ENCODE measurements at regions not wholly inside any gene's neighbourhood (a gene's known extent, or its start where the extent isn't known, plus 50 kb on each side); places are given as distances from the start of the nearest gene placed in this dataset.

- H3K4me1 Mint-ChIP-seq, result peaks cover 12% of the 10 kb centered on the region
- peaks cover 10% of the 10 kb centered on the region for H3K36me3 Mint-ChIP-seq
- H3K27me3 Mint-ChIP-seq (ENCODE audit: low read depth), result no peaks in the 10 kb centered on the region
- no peak overlapping the region for H3K4me3 Mint-ChIP-seq
- DNase-seq (ENCODE audit: low spot score in 2 of 2, unreplicated experiment in 2 of 2), result no peak
- no peak for TF ChIP-seq CTCF (IDR thresholded peaks at IDR 0.05; ENCODE audit: unreplicated experiment)
- H3K9me3 Mint-ChIP-seq, result peaks cover 37% of the 10 kb centered on the region
- H3K27ac Mint-ChIP-seq, result no peak overlapping the region
These were observed 509.9 kb upstream of the ZNF608 start for GRCh38 chr5:125256296-125256695.

- Mint-ChIP-seq H3K27ac (no peak overlapping the region), H3K4me1 (peaks cover 12% of the 10 kb centered on the region), H3K27me3 (ENCODE audit: low read depth) (no peaks in the 10 kb centered on the region), H3K36me3 (peaks cover 10% of the 10 kb centered on the region), H3K9me3 (peaks cover 37% of the 10 kb centered on the region), H3K4me3 (no peak overlapping the region)
- DNase-seq (ENCODE audit: low spot score in 2 of 2, unreplicated experiment in 2 of 2), result no peak
- TF ChIP-seq CTCF (IDR thresholded peaks at IDR 0.05; ENCODE audit: unreplicated experiment), result no peak
These were observed 510.9 kb upstream of the ZNF608 start for GRCh38 chr5:125257057-125257972.

- Mint-ChIP-seq H3K4me1 (peaks cover 12% of the 10 kb centered on the region), H3K27ac (no peak overlapping the region), H3K9me3 (peaks cover 31% of the 10 kb centered on the region), H3K4me3 (no peak overlapping the region), H3K36me3 (peaks cover 10% of the 10 kb centered on the region), H3K27me3 (ENCODE audit: low read depth) (no peaks in the 10 kb centered on the region)
- TF ChIP-seq CTCF (IDR thresholded peaks at IDR 0.05; ENCODE audit: unreplicated experiment), result no peak
- no peak for DNase-seq (ENCODE audit: low spot score in 2 of 2, unreplicated experiment in 2 of 2)
These were observed 511.6 kb upstream of the ZNF608 start for GRCh38 chr5:125257997-125258396.

- no peak for TF ChIP-seq CTCF (IDR thresholded peaks at IDR 0.05; ENCODE audit: unreplicated experiment)
- Mint-ChIP-seq H3K27ac (no peak overlapping the region), H3K9me3 (peaks cover 28% of the 10 kb centered on the region), H3K27me3 (ENCODE audit: low read depth) (no peaks in the 10 kb centered on the region), H3K4me1 (peaks cover 12% of the 10 kb centered on the region), H3K36me3 (peaks cover 10% of the 10 kb centered on the region), H3K4me3 (no peak overlapping the region)
- DNase-seq (ENCODE audit: low spot score in 2 of 2, unreplicated experiment in 2 of 2), result no peak
These were observed 512.2 kb upstream of the ZNF608 start for GRCh38 chr5:125258615-125259014.

GRCh38 chr5:125261505-125262250, 515.2 kb upstream of the ZNF608 start:
- peaks cover 1% of the 10 kb centered on the region for H3K36me3 Mint-ChIP-seq
- no peaks in the 10 kb centered on the region for H3K27me3 Mint-ChIP-seq (ENCODE audit: low read depth)
- no peak overlapping the region for H3K4me3 Mint-ChIP-seq
- TF ChIP-seq CTCF (IDR thresholded peaks at IDR 0.05; ENCODE audit: unreplicated experiment), result no peak
- H3K9me3 Mint-ChIP-seq, result peaks cover 14% of the 10 kb centered on the region
- peaks cover 12% of the 10 kb centered on the region for H3K4me1 Mint-ChIP-seq
- no peak overlapping the region for H3K27ac Mint-ChIP-seq
- no peak for DNase-seq (ENCODE audit: low spot score in 2 of 2, unreplicated experiment in 2 of 2)
